GM19395 (cell line): ENCODE measurements at regions not wholly inside any gene's neighbourhood (a gene's known extent, or its start where the extent isn't known, plus 50 kb on each side); places are given as distances from the start of the nearest gene placed in this dataset.

Source experiments
- ATAC-seq: cut with Tn5 transposase; IDR thresholded peaks from one replicate; pipeline ENCODE4 v1.9.1; 2021; ENCODE audit warnings: mild to moderate bottlenecking, moderate library complexity; ENCODE audit not compliant: unreplicated experiment

GRCh38 chr3:24963762-24964625, 464.1 kb upstream of the RARB start:
- ATAC-seq = peak; percentile 61

GRCh38 chr3:24965706-24966385, 462.2 kb upstream of the RARB start:
- ATAC-seq = no peak

- no peak for ATAC-seq
These were observed 460.0 kb upstream of the RARB start for GRCh38 chr3:24968036-24968435.

- no peak for ATAC-seq
These were observed 455.6 kb upstream of the RARB start for GRCh38 chr3:24972491-24972890.

- ATAC-seq = no peak
These were observed 446.8 kb upstream of the RARB start for GRCh38 chr3:24981309-24981708.

GRCh38 chr3:24981924-24982323, 446.1 kb upstream of the RARB start:
- ATAC-seq = no peak

- no peak for ATAC-seq
These were observed 442.4 kb upstream of the RARB start for GRCh38 chr3:24985668-24986067.

GRCh38 chr3:24986612-24987011, 441.5 kb upstream of the RARB start:
- ATAC-seq = no peak

GRCh38 chr3:24999357-24999756, 428.7 kb upstream of the RARB start:
- no peak for ATAC-seq

- ATAC-seq = no peak
These were observed 427.0 kb upstream of the RARB start for GRCh38 chr3:25000971-25001591.

- ATAC-seq = no peak
These were observed 426.0 kb upstream of the RARB start for GRCh38 chr3:25002052-25002451.

- ATAC-seq = peak; percentile 99
These were observed 419.9 kb upstream of the RARB start for GRCh38 chr3:25007974-25008658.

- no peak for ATAC-seq
These were observed 418.4 kb upstream of the RARB start for GRCh38 chr3:25009665-25010064.

- ATAC-seq = no peak
These were observed 412.5 kb upstream of the RARB start for GRCh38 chr3:25015599-25015998.

GRCh38 chr3:25018909-25019308, 409.2 kb upstream of the RARB start:
- no peak for ATAC-seq

GRCh38 chr3:25019506-25019905, 408.6 kb upstream of the RARB start:
- ATAC-seq = no peak

GRCh38 chr3:25021816-25022215, 406.2 kb upstream of the RARB start:
- no peak for ATAC-seq

- no peak for ATAC-seq
These were observed 404.2 kb upstream of the RARB start for GRCh38 chr3:25023876-25024275.

- ATAC-seq = no peak
These were observed 402.8 kb upstream of the RARB start for GRCh38 chr3:25025236-25025635.

- no peak for ATAC-seq
These were observed 400.4 kb upstream of the RARB start for GRCh38 chr3:25027650-25028049.

GRCh38 chr3:25029820-25030219, 398.2 kb upstream of the RARB start:
- ATAC-seq = no peak
